Breast epithelium (tissue), 3 donors: ENCODE measurements at regions not wholly inside any gene's neighbourhood (a gene's known extent, or its start where the extent isn't known, plus 50 kb on each side); places are given as distances from the start of the nearest gene placed in this dataset.

Experiments
- CTCF ChIP-seq, 3 donors: fragments of 450-650 bp; IDR thresholded peaks; one replicate each; pipeline ENCODE4 v1.5.1; 2016 to 2017; ENCODE audit warnings: antibody characterized with exemption in 3 of 3, mild to moderate bottlenecking in 3 of 3, moderate library complexity in 3 of 3
- POLR2A ChIP-seq: fragments of 450-650 bp; IDR thresholded peaks from one replicate; pipeline ENCODE4 v1.6.1; 2016; ENCODE audit warnings: antibody characterized with exemption, mild to moderate bottlenecking, moderate library complexity
- POLR2AphosphoS5 ChIP-seq, 3 donors: sonication (generic); formaldehyde crosslinking; IDR thresholded peaks; one replicate each; pipeline ENCODE4 v1.6.1; 2017; ENCODE audit warnings: antibody characterized with exemption in 3 of 3

- TF ChIP-seq POLR2A (no peak), POLR2AphosphoS5 (IDR thresholded peaks at IDR 0.05) (no peak), CTCF (IDR thresholded peaks at IDR 0.05) (no peak)
Measured at GRCh38 chr9:25302601-25303000, 375.6 kb downstream of the TUSC1 start.
